Upper lobe of left lung (tissue), 4 donors: ENCODE measurements at regions not wholly inside any gene's neighbourhood (a gene's known extent, or its start where the extent isn't known, plus 50 kb on each side); places are given as distances from the start of the nearest gene placed in this dataset.

Experiments used
- CTCF ChIP-seq, 6 experiments: fragments of 450-650 bp in 4 of 6; fragments of 200-600 bp in 2 of 6; sonication (generic) in 2 of 6; IDR thresholded peaks; one replicate each; pipeline ENCODE4 v1.5.1; 2016 to 2019; ENCODE audit warnings: antibody characterized with exemption in 6 of 6
- POLR2A ChIP-seq, 4 donors: fragments of 450-650 bp; IDR thresholded peaks; one replicate each; pipeline ENCODE4 v1.5.1; 2016 to 2017; ENCODE audit warnings: antibody characterized with exemption in 4 of 4, mild to moderate bottlenecking in 2 of 4
- POLR2AphosphoS5 ChIP-seq, 2 donors: sonication (generic); formaldehyde crosslinking; IDR thresholded peaks; one replicate each; pipeline ENCODE4 v1.5.1; 2017; ENCODE audit warnings: antibody characterized with exemption in 2 of 2

DNA sequence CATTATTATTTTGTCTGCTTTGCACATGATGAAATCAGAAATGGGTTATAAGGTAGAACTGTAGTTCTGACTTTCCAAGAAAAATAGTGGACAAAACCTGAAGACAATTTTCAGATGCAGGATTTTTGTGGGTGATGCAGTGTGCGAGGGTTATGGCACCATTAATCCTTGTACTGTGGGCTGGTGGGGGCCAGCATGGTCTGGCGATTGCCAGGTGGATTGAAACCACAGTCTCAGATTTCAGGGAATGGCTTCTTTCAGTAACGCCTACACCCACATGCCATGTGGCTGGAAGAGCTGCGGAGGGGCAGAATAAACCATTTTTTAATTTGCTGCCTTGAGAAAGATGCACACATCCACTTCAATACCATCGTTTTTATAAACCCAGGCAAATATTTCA is 150.5 kb downstream of the ARSF start:
- no peak for TF ChIP-seq POLR2AphosphoS5 (IDR thresholded peaks at IDR 0.05)
- no peak for TF ChIP-seq CTCF (IDR thresholded peaks at IDR 0.05)
- no peak for TF ChIP-seq POLR2A (IDR thresholded peaks at IDR 0.05)
